Hepatocyte (in vitro differentiated cells): ENCODE measurements at regions not wholly inside any gene's neighbourhood (a gene's known extent, or its start where the extent isn't known, plus 50 kb on each side); places are given as distances from the start of the nearest gene placed in this dataset.

Source experiments
- DNase-seq: peaks from one replicate; pipeline ENCODE4 v3.0.0-alpha.2; 2016; ENCODE audit warnings: low spot score
- H2AFZ ChIP-seq: fragments of 200-600 bp; sonication (generic); 2 replicates; pipeline ENCODE4 v1.6.0; 2016; ENCODE audit warnings: antibody characterized with exemption, mild to moderate bottlenecking
- H3K27ac ChIP-seq: fragments of 200-600 bp; sonication (generic); 2 replicates; pipeline ENCODE4 v1.5.1; 2016; ENCODE audit warnings: mild to moderate bottlenecking
- H3K27me3 ChIP-seq: fragments of 200-600 bp; sonication (generic); 2 replicates; pipeline ENCODE4 v1.6.1; 2016
- H3K36me3 ChIP-seq: fragments of 200-600 bp; sonication (generic); replicated peaks from 2 replicates; pipeline ENCODE4 v1.5.1; 2016; ENCODE audit warnings: low read depth; ENCODE audit not compliant: insufficient read depth
- H3K4me1 ChIP-seq: fragments of 200-600 bp; sonication (generic); 2 replicates; pipeline ENCODE4 v1.5.1; 2016; ENCODE audit warnings: mild to moderate bottlenecking, moderate library complexity; ENCODE audit not compliant: insufficient read depth
- H3K4me2 ChIP-seq: fragments of 200-600 bp; sonication (generic); 2 replicates; pipeline ENCODE4 v1.6.0; 2016
- H3K4me3 ChIP-seq: fragments of 200-600 bp; sonication (generic); 2 replicates; pipeline ENCODE4 v1.5.1; 2016; ENCODE audit warnings: mild to moderate bottlenecking
- H3K79me2 ChIP-seq: fragments of 200-600 bp; sonication (generic); 2 replicates; pipeline ENCODE4 v1.6.0; 2017; ENCODE audit warnings: mild to moderate bottlenecking
- H3K9me2 ChIP-seq: fragments of 200-600 bp; sonication (generic); replicated peaks from 2 replicates; pipeline ENCODE4 v1.6.0; 2017; ENCODE audit warnings: mild to moderate bottlenecking; ENCODE audit not compliant: insufficient read depth
- H3K9me3 ChIP-seq: fragments of 200-600 bp; sonication (generic); 2 replicates; pipeline ENCODE4 v1.5.1; 2016; ENCODE audit warnings: low read depth, mild to moderate bottlenecking
- H4K20me1 ChIP-seq: fragments of 200-600 bp; sonication (generic); 2 replicates; pipeline ENCODE4 v1.6.0; 2016; ENCODE audit warnings: mild to moderate bottlenecking; ENCODE audit not compliant: insufficient read depth, poor library complexity, severe bottlenecking
- CTCF ChIP-seq: fragments of 200-600 bp; sonication (generic); IDR thresholded peaks from 2 replicates; pipeline ENCODE4 v1.5.1; 2016; ENCODE audit warnings: antibody characterized with exemption, mild to moderate bottlenecking; ENCODE audit not compliant: poor library complexity
- EZH2 ChIP-seq: fragments of 200-600 bp; sonication (generic); IDR thresholded peaks from 2 replicates; pipeline ENCODE4 v1.6.1; 2016; ENCODE audit warnings: antibody characterized with exemption, mild to moderate bottlenecking, borderline replicate concordance
- EZH2phosphoT487 ChIP-seq: fragments of 200-600 bp; sonication (generic); IDR thresholded peaks from one replicate; pipeline ENCODE4 v1.6.1; 2018; ENCODE audit warnings: antibody characterized with exemption, mild to moderate bottlenecking, low read depth, moderate library complexity; ENCODE audit not compliant: unreplicated experiment, severe bottlenecking
- WGBS: methylation state at CpG from one replicate; pipeline ENCODE4 v1.1.6; 2016; ENCODE audit warnings: low lambda C conversion rate; ENCODE audit errors: missing lambda C conversion rate; 5-methylcytosine and 5-hydroxymethylcytosine counted together

DNA sequence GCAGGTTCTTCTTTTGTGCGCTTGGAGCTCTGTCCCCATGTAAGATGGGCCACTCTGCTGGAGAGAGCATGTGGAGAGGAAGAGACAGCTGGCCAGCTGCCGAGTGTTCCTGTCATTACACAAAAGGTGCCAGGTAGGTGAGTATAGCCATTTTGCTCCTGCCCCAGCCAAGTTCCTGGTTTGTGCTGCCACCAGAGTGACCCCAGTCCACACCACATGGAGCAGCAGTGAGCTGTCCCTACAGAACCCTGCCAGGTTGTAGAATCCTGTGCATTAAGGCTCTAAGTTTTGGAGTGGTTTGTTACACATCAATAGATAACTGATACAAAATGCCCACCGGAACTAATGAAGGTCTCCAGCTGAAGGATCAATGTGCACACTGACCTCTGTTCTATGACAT is 84.6 kb upstream of the GHITM start:
- H3K9me3 ChIP-seq, result no peaks in the 10 kb centered on the region
- WGBS, result 90% methylated on average over 3 of the region's 3 CpGs

GRCh38 chr10:84059526-84059925 is 79.8 kb upstream of the GHITM start:
- peak; percentile 7 for TF ChIP-seq CTCF
- TF ChIP-seq EZH2phosphoT487, result no peak
- Histone ChIP-seq H3K27ac (no peak overlapping the region), H3K36me3 (no peaks in the 10 kb centered on the region), H3K4me3 (no peak overlapping the region), H3K4me2 (no peak overlapping the region), H4K20me1 (no peaks in the 10 kb centered on the region), H3K27me3 (no peaks in the 10 kb centered on the region), H2AFZ (no peak overlapping the region), H3K4me1 (peaks cover 5% of the 10 kb centered on the region), H3K79me2 (no peaks in the 10 kb centered on the region), H3K9me3 (no peaks in the 10 kb centered on the region), H3K9me2 (no peaks in the 10 kb centered on the region)
- DNase-seq, result no peak
- WGBS, result 90% methylated on average over 3 of the region's 3 CpGs

More for the DNA sequence above, 84.6 kb upstream of the GHITM start:
- no peak overlapping the region for H3K4me3 ChIP-seq
- no peaks in the 10 kb centered on the region for H4K20me1 ChIP-seq
- H3K27ac ChIP-seq, result no peak overlapping the region
- H3K79me2 ChIP-seq, result no peaks in the 10 kb centered on the region
- no peak for TF ChIP-seq EZH2phosphoT487
- no peak for TF ChIP-seq CTCF
- no peak for TF ChIP-seq EZH2
- H3K27me3 ChIP-seq, result no peaks in the 10 kb centered on the region
- DNase-seq, result no peak
- H3K4me1 ChIP-seq, result peaks cover 5% of the 10 kb centered on the region
- no peak overlapping the region for H3K4me2 ChIP-seq
- H3K36me3 ChIP-seq, result no peaks in the 10 kb centered on the region
- no peak overlapping the region for H2AFZ ChIP-seq
- no peaks in the 10 kb centered on the region for H3K9me2 ChIP-seq

GRCh38 chr10:84063440-84063839 is 75.9 kb upstream of the GHITM start:
- DNase-seq, result no peak
- H3K27ac ChIP-seq, result no peak overlapping the region
- no peaks in the 10 kb centered on the region for H3K36me3 ChIP-seq
- H3K4me2 ChIP-seq, result no peak overlapping the region
- no peaks in the 10 kb centered on the region for H4K20me1 ChIP-seq
- H3K9me3 ChIP-seq, result no peaks in the 10 kb centered on the region
- no peak overlapping the region for H3K4me3 ChIP-seq
- no peaks in the 10 kb centered on the region for H3K79me2 ChIP-seq
- peaks cover 2% of the 10 kb centered on the region for H3K4me1 ChIP-seq
- TF ChIP-seq EZH2, result no peak
- no peak for TF ChIP-seq EZH2phosphoT487
- no peak for TF ChIP-seq CTCF
- no peaks in the 10 kb centered on the region for H3K27me3 ChIP-seq
- H2AFZ ChIP-seq, result no peak overlapping the region
- no peaks in the 10 kb centered on the region for H3K9me2 ChIP-seq

DNA sequence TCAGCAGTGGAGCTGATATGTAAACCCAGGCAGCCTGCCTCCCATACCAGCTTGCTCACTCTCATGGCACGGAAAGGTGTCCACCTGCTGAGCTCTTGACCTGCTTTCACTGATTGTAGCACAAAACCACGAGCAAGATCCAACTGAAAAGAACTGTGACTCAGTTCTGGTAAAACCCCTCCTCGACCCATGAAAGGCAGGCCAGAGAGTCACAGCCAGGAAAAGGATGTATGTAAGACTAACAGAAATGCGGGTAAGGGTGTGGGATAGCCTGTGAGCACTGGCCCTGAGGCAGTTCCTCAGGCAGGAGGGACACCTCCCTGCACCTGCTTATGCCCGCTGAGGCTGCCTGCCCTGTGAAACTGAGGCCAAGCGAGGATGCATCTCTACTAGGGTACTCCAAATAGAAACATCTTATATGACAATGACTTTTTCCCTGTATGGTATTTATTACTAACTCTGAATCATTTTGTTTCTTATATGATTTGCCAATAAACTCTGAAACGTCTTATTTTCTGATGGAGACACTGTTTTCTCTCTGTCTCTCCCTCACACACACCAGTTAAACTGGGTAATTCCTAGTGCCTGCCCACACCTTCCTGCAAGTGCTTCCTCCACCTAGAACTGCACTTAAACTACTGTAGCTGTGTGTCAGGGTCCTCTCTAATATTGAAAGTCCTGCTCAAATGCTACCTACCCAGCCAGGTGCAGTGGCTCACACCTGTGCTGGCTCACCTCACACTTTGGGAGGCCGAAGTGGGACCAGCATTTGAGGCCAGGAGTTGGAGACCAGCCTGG is 73.3 kb upstream of the GHITM start:
- TF ChIP-seq EZH2phosphoT487 (no peak), CTCF (no peak), EZH2 (no peak)
- Histone ChIP-seq H3K27me3 (no peaks in the 10 kb centered on the region), H4K20me1 (no peaks in the 10 kb centered on the region), H3K9me3 (no peaks in the 10 kb centered on the region), H3K79me2 (no peaks in the 10 kb centered on the region), H3K9me2 (no peaks in the 10 kb centered on the region), H3K4me2 (no peak overlapping the region), H3K4me3 (no peak overlapping the region), H3K36me3 (no peaks in the 10 kb centered on the region), H2AFZ (no peak overlapping the region), H3K4me1 (no peaks in the 10 kb centered on the region), H3K27ac (no peak overlapping the region)
- WGBS, result 75% methylated on average over 8 of the region's 8 CpGs
- DNase-seq, result no peak
